HG03439 (cell line): ENCODE measurements at regions not wholly inside any gene's neighbourhood (a gene's known extent, or its start where the extent isn't known, plus 50 kb on each side); places are given as distances from the start of the nearest gene placed in this dataset.
"Not testable (repeated sequence)": the region's sequence is repeated elsewhere in the genome, so short reads cannot be mapped to it uniquely, and the experiment has no call there.

Experiments used
- ATAC-seq: cut with Tn5 transposase; IDR thresholded peaks from one replicate; pipeline ENCODE4 v1.9.1; 2021; ENCODE audit warnings: mild to moderate bottlenecking, moderate library complexity; ENCODE audit not compliant: unreplicated experiment

GRCh38 chr22:22169923-22170322 is 74.7 kb upstream of the VPREB1 start:
- ATAC-seq: no peak

GRCh38 chr22:22168941-22169867 is 75.4 kb upstream of the VPREB1 start:
- ATAC-seq: no peak

GRCh38 chr22:22168190-22168940 is 76.2 kb upstream of the VPREB1 start:
- ATAC-seq: peak; percentile 30

- peak; percentile 73 for ATAC-seq
These were observed 76.8 kb upstream of the VPREB1 start for GRCh38 chr22:22167791-22168189.

GRCh38 chr22:22166941-22167713 is 77.5 kb upstream of the VPREB1 start:
- ATAC-seq: no peak

- no peak for ATAC-seq
These were observed 78.5 kb upstream of the VPREB1 start for GRCh38 chr22:22165936-22166710.

- ATAC-seq: no peak
These were observed 79.9 kb upstream of the VPREB1 start for GRCh38 chr22:22164541-22165272.

- no peak for ATAC-seq
These were observed 82.4 kb upstream of the VPREB1 start for GRCh38 chr22:22161924-22162851.

- ATAC-seq: not testable (repeated sequence)
These were observed 83.8 kb upstream of the VPREB1 start for GRCh38 chr22:22160768-22161167.

GRCh38 chr22:22159384-22159783 is 85.2 kb upstream of the VPREB1 start:
- ATAC-seq: no peak

GRCh38 chr22:22158965-22159364 is 85.6 kb upstream of the VPREB1 start:
- no peak for ATAC-seq

GRCh38 chr22:22158207-22158816 is 86.3 kb upstream of the VPREB1 start:
- no peak for ATAC-seq

- no peak for ATAC-seq
These were observed 87.2 kb upstream of the VPREB1 start for GRCh38 chr22:22157348-22157725.

GRCh38 chr22:22156716-22157347 is 87.8 kb upstream of the VPREB1 start:
- no peak for ATAC-seq

- no peak for ATAC-seq
These were observed 88.3 kb upstream of the VPREB1 start for GRCh38 chr22:22156348-22156715.

- ATAC-seq: no peak
These were observed 89.0 kb upstream of the VPREB1 start for GRCh38 chr22:22155607-22156006.

GRCh38 chr22:22155146-22155545 is 89.4 kb upstream of the VPREB1 start:
- no peak for ATAC-seq

GRCh38 chr22:22154040-22154439 is 90.5 kb upstream of the VPREB1 start:
- ATAC-seq: no peak
